HG03378 (cell line): ENCODE measurements at regions not wholly inside any gene's neighbourhood (a gene's known extent, or its start where the extent isn't known, plus 50 kb on each side); places are given as distances from the start of the nearest gene placed in this dataset.
A peak's percentile ranks its signal among the peaks of the same experiment; 100 is the strongest.

ENCODE experiments used
- ATAC-seq: cut with Tn5 transposase; IDR thresholded peaks from one replicate; pipeline ENCODE4 v1.9.1; 2021; ENCODE audit warnings: mild to moderate bottlenecking, moderate library complexity; ENCODE audit not compliant: unreplicated experiment

DNA sequence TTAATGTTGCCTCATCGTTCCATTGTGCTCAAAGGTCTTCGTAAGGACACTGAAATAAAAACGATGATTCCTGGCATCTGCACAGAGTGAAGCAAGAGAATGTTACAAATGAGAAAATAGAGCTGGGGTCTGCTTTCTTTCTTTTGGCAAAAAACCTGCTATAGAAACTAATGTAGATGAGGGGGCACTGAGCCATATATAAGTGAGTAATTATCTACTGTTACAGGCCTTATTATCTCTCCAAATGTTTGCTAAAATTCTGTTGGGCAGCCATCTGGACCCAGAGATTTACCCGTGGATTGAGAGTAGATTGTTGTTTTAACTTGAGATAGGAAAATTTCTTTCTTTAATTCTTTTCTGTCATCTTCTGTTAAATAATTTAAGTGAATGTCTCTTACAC lies 472.5 kb upstream of the PIK3C3 start:
- ATAC-seq: no peak

DNA sequence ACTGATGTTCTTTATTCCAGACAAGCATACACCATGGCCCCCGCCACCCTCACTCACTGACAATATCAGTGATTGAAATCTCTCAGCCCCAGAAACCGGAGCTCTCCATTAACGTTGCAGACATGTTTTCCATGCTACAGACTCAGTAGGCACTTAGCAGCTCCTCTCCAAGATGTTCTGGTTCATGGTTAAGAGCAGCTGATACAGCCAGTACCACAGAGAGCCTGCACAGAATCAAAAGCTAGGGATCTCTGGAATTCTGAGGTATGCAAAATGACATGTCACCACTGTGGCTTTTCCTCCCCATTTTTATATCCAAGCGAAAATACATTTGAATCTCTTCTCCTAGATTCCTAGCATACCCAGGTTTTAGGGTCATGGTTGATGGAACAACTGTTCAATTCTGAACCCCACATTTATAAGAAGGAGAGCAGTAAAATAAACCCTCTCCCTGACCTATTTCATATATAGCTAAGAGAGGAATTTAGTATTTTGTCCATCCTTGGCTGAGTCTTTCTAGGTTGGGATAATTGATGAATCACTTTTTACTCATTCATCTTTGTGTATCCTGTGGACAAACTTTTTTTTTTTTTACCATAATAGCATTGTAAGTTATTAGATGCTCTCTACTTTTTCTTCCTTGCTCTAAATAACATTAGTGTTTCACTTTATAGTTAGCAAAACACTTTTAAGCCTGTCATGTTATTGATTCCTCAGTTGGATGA lies 488.4 kb upstream of the PIK3C3 start:
- ATAC-seq: no peak

DNA sequence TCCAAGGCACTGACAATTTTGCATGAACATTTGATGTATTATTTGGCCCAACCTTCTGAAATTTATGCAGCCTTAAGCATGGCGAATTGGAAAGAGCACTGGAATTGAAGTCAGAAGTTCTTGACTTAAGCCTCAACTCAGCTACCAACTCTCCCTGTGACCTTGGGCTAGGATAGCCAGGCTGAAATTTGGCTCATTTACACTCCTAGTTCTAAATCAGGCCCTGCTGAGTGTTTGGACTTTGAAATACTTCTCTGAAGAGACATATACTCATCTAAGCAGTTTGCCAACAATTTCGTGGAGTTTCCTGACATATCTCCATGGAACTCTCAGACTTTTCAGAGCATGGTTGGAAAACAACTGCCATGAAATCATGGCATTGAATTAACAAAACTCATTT lies 489.6 kb upstream of the PIK3C3 start:
- no peak for ATAC-seq

DNA sequence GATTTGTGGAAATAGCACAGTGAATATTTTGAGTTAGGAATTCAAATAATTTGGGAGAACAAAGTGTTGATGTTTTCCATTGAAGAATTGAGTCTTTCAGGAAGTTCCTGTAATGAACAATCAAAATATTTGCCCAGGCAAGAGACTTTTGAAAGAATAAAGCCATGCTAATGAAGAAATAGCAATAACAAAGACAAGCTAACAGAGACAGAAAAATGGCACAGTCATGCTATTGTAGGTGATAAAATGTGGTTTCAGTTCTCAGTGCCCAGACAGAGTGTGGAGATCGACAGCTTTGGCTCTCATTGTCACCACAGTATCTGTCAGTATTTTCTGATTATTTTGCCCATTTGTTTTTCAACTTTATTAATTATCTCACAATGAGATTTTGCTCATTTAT lies 490.8 kb upstream of the PIK3C3 start:
- no peak for ATAC-seq

DNA sequence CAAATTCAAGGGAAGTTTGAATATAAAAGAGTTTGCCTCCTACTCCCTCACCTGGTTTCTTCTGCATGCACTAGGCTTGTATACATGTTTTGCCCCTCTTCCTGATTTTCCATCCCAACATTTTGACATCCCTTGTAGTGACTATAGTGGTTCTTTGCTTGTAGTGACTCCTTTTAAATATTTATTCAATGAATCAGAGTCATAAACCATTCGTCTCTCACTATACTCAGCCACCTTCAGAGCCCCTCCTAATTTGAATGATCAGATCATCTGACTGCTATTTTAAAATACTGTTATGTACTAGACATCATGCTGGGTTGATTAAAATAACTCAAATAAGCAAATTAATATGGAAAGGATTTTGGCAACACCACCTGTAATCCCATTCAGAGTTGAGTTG lies 492.1 kb upstream of the PIK3C3 start:
- no peak for ATAC-seq

DNA sequence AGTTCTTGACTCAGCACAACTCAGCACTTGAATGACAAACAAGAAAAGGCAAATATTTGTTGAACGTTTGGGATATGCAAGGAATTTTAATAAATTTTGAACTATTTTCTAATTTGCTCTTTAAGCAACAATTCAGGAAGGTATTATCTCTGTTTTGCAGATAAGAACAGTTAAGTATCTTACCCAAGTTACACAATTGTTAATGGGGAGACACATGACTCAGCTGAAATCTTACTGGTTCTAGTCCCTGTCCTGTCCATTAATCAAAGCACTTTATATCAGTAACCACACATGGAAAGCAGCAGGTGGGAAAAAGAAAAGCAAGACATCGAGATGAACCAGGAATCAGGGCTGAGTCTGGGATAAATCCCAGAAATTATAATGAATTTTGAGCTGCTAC lies 493.9 kb upstream of the PIK3C3 start:
- ATAC-seq: no peak

DNA sequence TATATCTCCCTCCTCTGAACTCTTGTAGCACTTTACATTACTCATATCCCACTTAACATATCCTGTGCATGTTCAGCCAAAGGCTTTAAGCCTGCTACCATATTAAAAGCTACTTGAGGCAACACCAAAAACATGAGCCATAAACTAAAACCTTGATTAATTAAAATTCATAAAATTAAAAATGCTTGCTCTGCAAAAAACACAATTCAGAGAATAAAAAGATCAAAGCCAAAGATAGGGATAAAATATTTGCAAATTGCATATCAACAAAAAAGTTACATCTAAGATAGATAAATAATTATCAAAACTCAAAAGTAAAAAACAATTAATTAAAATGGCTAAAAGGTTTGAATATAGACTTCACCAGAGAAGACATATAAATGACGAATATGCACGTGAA lies 495.4 kb upstream of the PIK3C3 start:
- ATAC-seq: no peak

DNA sequence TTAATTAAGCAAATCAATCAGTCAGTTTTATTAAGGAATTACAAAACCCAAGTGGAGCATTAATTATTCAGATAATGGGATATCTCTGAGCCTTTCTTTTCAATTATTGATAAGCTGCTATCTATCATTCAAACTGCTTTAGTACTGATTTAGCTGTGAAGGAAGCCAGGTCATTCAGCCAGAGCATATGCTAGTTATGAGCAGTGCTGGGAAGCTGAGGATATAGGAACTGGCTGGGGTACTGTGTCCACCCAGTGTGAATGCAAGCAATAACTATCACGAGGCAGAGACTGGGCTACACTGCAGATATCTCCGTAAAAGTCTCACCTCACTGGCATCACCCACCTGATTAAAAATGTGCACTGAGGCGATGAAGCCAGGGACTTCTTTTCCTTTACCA lies 496.7 kb upstream of the PIK3C3 start:
- no peak for ATAC-seq

DNA sequence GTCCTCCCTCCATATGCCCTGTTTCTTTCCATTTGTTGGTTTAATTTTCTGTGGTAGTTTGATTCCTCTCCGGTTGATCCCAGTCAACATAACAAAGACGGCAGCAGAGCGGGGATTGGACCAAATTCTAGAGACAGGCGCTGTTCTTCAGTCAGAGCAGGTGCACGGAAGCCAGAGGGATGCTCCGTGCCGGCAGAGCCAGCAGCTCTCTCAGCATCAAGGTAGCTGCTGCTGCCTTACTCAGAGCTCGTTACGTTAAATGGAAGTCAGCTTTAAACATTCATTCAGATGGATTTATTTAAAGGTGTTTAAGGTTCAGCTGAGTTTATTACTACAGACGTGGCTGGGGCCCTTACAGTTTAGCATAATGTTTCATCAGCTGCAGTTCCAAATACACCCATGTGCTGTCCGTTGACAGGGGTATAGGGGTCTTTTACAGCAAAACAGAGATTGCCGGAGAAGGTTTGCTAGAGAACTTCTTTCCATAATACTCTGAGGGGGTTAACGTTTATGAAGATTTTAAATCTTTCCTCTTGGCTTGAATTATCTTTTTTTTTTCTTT lies 497.2 kb upstream of the PIK3C3 start:
- no peak for ATAC-seq

DNA sequence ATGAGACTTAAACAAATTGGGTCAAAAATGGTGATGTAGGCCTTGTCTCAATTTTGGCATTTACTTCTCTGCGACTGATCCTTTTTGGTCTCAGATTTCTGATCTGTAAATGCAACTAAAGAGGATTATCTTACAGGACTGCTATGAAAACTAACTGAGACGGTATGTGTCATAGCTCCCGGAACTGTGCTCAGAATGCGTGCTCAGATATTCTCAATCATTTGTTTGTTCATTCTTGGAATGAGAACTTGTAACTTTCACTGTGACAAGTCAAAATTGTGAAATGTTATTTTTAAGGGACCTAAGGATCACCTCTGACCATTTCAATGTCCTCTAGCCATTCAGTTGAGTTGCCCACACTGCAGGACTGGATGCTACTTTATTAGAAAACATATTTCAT lies 498.2 kb upstream of the PIK3C3 start:
- ATAC-seq: no peak

DNA sequence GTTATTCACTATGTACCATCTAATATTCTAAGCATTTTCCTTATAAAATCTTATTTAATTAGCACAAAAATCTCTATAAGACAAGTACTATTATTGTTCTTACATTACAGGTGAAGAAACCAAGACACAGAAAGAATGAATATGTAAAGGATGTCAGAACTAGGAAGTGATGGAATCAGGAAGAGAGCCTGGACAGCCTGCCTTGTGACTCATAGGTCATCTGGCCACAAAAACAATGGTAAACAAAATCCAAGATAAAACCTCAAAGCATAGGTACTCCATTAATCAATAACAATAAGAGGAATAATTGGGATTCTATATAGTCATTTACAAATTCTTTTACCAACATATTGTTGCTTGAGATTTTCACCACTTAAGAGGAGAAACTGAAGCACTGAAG lies 505.4 kb upstream of the PIK3C3 start:
- no peak for ATAC-seq

DNA sequence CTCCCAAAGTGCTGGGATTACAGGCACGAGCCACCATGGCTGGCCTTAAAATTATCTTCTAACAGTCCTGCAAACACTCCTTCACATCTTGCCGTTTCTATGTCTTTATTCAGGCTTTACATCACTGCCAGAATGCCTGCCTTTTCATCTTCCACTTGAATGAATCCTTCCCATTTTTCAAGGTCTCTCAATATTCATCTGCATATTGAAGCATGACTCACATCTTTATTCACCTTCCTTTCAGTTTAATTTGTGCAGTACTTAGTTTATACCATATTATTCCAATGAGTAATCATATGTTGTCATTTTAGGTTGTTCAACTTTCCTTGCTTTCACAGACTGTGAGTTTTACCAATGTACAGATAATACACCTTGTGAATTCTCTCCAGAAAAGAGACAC lies 510.1 kb upstream of the PIK3C3 start:
- ATAC-seq: no peak

DNA sequence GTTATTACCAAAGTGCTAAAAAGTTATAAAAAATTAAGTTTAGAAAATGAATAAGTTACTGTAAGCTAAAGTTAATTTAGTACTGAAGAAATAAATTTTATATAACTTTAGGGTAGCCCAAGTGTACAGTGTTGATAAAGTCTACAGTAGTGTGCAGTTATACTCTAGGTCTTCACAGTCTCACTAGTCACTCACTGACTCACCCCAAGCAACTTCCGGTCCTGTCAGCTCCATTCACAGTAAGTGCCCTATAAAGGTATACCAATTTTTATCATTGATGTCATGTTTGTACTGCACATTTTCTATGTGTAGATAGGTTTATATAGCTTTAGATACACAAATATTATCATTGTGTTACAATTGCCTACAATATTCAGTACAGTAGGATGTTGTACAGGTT lies 518.3 kb upstream of the PIK3C3 start:
- ATAC-seq: no peak

DNA sequence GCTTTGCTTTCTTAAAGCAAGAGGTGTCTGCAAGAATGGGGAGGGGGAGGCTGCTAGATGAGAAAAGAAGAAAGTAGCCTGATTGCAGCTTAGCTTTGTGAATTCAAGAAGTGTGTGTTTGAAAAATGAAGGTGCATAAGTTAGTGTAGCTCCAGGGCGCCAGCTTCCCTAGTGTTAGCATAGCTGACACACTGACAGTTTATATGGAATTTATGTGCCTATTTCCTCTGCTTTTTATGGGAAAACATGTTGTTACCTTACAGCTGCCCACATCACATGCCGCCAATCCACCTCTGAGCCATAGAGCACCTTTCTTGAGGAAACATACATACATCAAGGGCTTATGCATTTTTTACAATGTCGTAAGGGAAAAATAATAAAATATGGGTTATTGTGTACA lies 536.4 kb upstream of the PIK3C3 start:
- ATAC-seq: no peak

DNA sequence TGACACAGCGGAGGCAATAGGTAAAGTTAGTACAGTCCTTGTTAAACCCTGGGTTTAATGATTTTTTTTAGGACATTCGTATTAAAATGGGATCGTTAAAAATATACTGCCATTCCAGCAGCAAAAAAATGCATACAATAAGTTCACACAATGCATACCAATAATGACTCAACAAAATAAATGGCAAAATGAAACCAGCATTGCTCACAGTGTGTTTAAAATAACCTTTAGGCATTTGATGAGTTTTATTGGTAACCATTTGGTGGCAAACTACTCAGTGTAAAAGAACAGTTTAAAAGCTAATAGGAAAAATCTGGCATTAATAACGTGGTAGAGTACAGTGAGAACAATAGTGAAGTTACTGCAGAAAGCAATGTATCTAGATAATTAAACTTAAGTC lies 539.0 kb upstream of the PIK3C3 start:
- no peak for ATAC-seq

DNA sequence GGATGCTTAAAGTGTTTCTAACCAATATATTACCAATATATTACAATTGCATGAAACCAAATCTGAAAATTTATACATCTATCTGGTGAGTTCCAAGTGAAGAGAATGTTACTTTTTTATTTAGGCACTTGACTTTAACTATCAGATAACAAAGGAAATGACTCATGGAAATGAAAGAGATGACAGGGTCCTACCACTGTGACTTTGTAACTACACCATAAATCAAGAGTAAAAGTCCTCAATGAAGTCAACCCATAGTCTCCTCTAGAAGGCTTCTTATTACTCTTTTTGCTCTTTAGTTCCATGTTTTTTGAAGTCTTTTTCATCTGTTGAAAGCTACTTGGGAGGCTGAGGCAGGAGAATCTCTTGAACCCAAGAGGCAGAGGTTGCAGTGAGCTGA lies 545.0 kb upstream of the PIK3C3 start:
- ATAC-seq: no peak

DNA sequence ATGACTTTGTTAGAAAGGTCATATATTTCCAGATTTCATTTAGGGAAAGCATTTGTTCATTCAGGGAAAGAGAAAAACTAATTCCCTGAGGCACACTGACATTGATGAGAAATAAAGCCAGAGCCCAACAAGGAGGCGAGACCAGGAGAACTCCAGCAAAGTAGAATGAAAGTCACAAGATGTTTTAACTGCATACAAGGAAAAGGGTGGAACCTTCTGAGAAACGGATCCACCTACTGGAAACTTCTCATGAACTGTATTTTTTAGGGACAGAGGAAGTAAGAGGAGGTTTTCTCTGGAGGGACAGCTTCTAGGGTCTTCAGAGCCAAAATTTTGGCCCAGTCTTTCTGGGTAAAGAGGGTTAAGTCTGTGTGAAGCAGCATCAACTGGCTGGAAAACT lies 548.2 kb upstream of the PIK3C3 start:
- ATAC-seq: no peak

DNA sequence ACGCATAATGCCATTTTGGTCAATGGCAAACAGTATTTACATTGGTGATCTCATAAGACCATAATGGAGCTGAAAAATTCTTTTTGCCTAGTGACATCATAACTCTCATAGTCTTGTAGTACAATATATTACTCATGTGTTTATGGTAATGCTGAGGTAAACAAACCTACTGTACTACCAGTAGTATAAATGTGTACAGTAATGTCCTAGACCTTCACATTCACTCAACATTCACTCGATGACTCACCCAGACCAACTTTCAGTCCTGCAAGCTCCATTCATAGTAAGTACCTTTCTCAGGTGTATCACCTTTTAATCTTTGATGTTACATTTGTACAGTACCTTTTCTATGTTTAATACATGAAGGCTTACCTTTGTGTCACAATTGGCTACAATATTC lies 558.2 kb upstream of the PIK3C3 start:
- ATAC-seq: no peak

DNA sequence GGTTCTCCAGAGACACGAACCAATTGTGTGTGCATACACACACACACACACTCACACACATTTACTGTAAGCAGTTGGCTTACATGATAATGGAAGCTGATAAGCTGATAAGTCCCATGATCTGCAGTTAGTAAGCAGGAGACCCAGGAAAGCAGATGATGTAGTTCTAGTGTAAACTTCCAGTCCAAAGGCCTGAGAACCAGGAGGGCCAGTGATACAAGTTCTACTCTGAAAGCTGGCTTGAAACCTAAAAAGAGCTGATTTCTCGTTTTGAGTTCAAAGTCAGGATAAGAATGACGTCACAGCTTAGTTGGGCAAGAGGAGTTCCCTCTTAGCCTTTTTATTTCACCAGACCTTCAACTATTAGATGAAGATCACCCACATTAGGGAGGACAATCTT lies 558.8 kb upstream of the PIK3C3 start:
- ATAC-seq: no peak

DNA sequence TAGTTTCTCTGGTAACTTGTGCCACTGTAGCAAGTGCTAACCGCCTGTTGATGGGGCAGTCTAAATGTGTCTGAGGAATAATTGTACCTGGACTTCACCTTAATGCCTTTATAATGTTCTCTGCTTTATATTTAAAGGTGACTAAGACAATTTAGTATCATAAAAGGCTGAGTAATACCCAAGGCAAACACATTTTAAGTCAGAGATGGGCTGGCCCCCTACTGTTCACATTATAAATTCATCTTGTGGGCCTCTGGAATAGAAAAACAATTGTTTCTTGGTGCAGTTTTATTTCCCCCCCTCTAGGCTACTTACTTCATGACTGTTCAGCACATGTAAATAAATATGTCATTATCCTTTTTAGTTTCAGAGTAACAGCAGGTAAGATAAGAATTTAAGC lies 559.3 kb upstream of the PIK3C3 start:
- no peak for ATAC-seq

DNA sequence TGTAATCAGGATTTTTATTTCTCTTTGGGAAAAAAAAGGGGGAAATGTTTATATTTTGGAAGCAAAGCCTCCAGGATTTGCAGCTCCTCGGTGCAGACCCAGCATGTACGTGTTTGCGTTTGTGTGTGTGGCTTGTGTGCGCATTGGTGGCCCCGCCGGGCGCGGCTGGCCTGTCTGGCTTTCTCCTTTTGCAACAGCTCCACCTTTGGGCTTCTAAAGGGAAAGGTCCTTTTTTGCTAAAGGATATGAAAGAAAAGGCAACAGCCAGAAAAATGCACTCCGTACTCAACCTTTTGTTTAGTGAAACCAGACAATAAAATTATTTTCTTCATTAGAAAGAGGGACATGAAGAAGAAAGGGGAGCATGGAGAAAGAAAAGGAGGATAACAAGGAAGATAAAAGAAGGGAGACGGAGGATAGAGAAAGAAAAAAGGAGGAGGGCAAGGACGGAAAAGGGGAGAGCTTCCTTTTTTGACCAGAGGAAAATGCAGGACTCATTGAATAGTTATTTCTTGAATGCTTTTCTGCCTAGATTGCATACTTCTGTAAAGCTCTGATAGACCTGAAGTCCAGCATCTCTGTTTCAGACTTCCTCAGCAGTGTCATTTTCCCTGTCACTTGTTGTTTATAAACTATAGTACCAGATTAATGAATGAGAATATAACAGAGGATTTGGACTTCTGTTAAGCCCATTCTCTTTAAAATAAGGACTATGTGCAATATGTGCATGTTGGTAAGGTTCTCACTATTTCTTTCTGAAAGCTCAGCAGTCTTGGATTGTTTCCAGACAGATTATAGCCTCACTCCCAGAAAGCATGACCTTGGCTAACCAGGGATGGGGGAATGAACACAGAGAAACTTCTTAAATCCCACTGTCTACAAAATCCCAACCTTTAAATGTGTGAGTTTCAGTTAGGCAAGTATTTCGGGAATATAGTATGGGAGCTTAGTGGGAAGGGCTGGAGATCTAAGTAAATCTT lies 563.1 kb upstream of the PIK3C3 start:
- peak; percentile 43 for ATAC-seq

DNA sequence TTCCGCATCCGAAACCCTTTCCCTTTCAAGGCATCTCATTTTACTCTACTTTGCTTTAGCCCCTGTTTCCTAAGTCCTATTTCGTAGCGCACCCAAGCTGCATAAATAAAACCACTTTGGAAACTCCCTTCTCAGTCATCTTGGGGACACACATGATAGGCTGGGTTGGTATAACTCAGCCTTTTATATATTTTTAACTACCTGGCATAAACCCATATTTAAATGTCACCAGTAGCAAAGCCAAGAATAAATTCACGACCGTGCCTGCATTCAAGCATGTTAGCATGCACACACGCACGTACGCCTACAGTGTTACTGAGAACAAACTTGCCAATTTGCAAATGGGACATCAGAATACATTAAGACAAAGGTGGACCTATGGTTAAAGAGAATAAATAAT lies 564.7 kb upstream of the PIK3C3 start:
- peak; percentile 81 for ATAC-seq
